ENCODE measurements at regions not wholly inside any gene's neighbourhood (a gene's known extent, or its start where the extent isn't known, plus 50 kb on each side); places are given as distances from the start of the nearest gene placed in this dataset.

DNA sequence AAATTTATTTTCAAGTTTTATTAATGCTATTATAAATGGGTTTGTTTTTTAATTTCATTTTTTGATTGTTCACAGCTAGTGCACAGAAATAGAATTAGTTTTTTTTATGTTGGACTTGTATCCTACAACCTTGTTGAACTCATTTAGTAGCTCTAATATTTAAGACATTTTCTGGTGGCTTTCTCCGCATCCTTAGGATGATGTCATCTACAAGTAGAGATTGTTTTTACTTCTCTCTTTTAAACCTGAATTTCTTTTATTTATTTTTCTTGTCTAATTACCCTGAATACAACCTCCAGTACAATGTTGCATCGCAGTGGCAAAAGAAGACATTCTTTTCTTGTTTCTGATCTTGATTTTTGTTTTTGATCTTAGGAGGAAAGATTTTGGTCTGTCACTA is 142.6 kb upstream of the PRDM1 start:
- TF ChIP-seq, protein P1, sequence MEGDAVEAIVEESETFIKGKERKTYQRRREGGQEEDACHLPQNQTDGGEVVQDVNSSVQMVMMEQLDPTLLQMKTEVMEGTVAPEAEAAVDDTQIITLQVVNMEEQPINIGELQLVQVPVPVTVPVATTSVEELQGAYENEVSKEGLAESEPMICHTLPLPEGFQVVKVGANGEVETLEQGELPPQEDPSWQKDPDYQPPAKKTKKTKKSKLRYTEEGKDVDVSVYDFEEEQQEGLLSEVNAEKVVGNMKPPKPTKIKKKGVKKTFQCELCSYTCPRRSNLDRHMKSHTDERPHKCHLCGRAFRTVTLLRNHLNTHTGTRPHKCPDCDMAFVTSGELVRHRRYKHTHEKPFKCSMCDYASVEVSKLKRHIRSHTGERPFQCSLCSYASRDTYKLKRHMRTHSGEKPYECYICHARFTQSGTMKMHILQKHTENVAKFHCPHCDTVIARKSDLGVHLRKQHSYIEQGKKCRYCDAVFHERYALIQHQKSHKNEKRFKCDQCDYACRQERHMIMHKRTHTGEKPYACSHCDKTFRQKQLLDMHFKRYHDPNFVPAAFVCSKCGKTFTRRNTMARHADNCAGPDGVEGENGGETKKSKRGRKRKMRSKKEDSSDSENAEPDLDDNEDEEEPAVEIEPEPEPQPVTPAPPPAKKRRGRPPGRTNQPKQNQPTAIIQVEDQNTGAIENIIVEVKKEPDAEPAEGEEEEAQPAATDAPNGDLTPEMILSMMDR (IDR thresholded peaks at IDR 0.05; ENCODE audit: borderline replicate concordance): no peak
- H3K27ac ChIP-seq (replicated peaks): no peak overlapping the region
- H3K36me3 ChIP-seq: no peaks in the 10 kb centered on the region
- no peaks in the 10 kb centered on the region for H3K9me3 ChIP-seq (replicated peaks)
- no peak for DNase-seq
- H3K4me3 ChIP-seq: no peak overlapping the region
- H3K27me3 ChIP-seq (ENCODE audit: low read depth): peaks cover 13% of the 10 kb centered on the region
- no peaks in the 10 kb centered on the region for H3K4me1 ChIP-seq
- intact Hi-C loops (cut with micrococcal nuclease): no loop called here

DNA sequence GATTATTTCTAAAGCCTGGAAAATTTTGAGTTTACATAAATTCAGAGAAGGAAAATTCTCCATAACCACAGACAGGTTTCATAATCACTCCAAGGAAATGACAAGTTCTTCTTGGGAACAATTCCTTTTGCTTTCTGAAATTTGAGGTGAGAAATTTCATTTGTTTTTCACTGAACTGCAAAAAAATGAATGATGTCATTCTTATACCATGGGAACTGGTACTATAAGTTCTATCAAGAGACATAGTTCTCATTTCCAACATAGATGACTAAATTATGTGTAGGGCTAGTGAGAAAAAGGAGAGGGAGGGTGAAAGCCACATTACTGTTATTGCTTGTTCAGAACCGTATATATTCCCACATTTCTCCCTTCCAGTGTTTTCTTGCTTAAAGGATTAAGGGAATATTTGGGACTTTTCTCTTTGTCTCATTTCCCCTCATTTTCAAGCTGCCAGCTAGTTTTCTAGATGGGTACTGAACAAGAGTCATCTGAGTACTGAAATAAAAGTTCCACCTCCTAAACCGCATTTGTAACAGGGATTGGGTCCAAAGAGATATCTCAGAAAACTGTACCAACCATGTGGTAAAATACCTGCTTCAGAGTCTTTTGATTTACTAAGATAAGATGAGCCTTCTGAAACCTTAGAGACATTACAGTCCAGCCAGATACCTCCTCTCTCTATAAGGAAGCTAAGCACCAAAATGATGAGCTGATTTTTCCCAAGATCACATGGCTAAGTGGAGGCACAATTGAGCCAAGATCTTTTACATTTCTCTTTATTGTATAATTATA is 144.3 kb upstream of the PRDM1 start:
- peaks cover 13% of the 10 kb centered on the region for H3K27me3 ChIP-seq (ENCODE audit: low read depth)
- no peak overlapping the region for H3K4me3 ChIP-seq
- H3K27ac ChIP-seq (replicated peaks): no peak overlapping the region
- H3K4me1 ChIP-seq: no peaks in the 10 kb centered on the region
- H3K36me3 ChIP-seq: no peaks in the 10 kb centered on the region
- TF ChIP-seq, protein P1 (IDR thresholded peaks at IDR 0.05; ENCODE audit: borderline replicate concordance): no peak
- intact Hi-C loops (cut with micrococcal nuclease): no loop called here
- DNase-seq: no peak
- no peaks in the 10 kb centered on the region for H3K9me3 ChIP-seq (replicated peaks)

DNA sequence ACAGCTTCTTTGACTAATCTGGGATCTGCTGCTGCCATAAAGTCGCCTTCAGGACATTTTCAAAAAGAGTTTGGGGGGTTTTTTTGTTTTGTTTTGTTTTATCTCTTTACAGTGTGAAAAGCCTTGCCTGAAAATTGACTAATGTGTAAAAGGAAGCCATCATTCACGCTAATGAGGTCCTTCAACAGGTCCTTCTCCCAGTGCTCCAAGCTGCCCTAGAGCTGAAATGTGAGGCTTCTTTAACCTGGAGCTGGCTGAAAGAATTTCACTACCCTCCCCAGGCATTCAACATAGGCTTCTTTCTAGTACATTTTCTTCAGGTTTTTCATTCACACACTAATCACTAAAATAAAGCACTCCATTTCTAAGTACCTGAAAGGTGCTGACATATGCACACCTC is 145.1 kb upstream of the PRDM1 start:
- Histone ChIP-seq H3K4me3 (no peak overlapping the region), H3K27me3 (ENCODE audit: low read depth) (peaks cover 6% of the 10 kb centered on the region), H3K27ac (replicated peaks) (no peak overlapping the region), H3K4me1 (no peaks in the 10 kb centered on the region), H3K36me3 (no peaks in the 10 kb centered on the region), H3K9me3 (replicated peaks) (no peaks in the 10 kb centered on the region)
- intact Hi-C loops (cut with micrococcal nuclease): no loop called here
- TF ChIP-seq, protein P1 (IDR thresholded peaks at IDR 0.05; ENCODE audit: borderline replicate concordance): no peak
- no peak for DNase-seq

DNA sequence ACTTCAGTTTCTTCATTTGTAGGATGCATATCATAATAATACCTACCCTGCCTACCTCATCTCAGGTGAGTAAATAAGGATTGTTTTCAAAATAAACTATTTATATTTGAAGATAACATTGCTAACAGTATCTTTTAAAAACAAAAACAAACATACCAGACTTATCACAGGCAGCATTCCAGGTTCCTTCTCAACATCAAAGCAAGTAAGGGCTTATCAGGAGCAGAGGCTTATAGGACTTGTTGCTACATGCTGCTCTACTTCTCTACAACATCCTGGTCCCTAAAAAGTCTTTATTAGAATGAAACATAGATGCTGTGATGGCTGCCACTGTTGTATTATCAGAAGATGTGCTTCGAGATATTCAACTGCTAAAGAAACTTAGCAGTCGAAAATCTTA is 149.2 kb upstream of the PRDM1 start:
- no peak overlapping the region for H3K4me3 ChIP-seq
- no peaks in the 10 kb centered on the region for H3K4me1 ChIP-seq
- no peaks in the 10 kb centered on the region for H3K27me3 ChIP-seq (ENCODE audit: low read depth)
- no peaks in the 10 kb centered on the region for H3K9me3 ChIP-seq (replicated peaks)
- TF ChIP-seq, protein P1 (IDR thresholded peaks at IDR 0.05; ENCODE audit: borderline replicate concordance): no peak
- intact Hi-C loops (cut with micrococcal nuclease): no loop called here
- no peaks in the 10 kb centered on the region for H3K36me3 ChIP-seq
- DNase-seq: no peak
- no peak overlapping the region for H3K27ac ChIP-seq (replicated peaks)

DNA sequence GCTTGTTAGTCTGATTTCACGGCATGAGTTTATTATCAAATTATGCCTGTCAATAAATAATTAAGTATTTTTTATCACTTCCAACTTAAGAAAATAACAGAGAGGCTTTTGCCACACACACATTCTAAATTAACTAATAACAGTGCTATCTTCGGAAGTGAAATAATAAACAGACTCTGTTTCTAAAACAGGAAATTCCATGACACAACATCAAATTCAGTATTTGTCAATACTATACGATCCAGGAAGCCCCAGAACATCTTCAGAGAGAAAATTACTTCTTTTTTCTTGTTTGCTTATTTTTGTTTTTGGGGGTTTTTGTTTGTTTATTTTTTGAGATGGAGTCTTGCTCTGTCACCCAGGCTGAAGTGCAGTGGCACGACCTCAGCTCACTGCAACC is 150.7 kb upstream of the PRDM1 start:
- H3K4me3 ChIP-seq: no peak overlapping the region
- H3K36me3 ChIP-seq: no peaks in the 10 kb centered on the region
- H3K4me1 ChIP-seq: no peaks in the 10 kb centered on the region
- no peaks in the 10 kb centered on the region for H3K27me3 ChIP-seq (ENCODE audit: low read depth)
- intact Hi-C loops (cut with micrococcal nuclease): no loop called here
- no peaks in the 10 kb centered on the region for H3K9me3 ChIP-seq (replicated peaks)
- no peak overlapping the region for H3K27ac ChIP-seq (replicated peaks)
- DNase-seq: no peak
- TF ChIP-seq, protein P1 (IDR thresholded peaks at IDR 0.05; ENCODE audit: borderline replicate concordance): no peak

Data from left ventricle myocardium inferior (tissue), 1 donor.